ENCODE measurements at regions not wholly inside any gene's neighbourhood (a gene's known extent, or its start where the extent isn't known, plus 50 kb on each side); places are given as distances from the start of the nearest gene placed in this dataset.
A peak's percentile ranks its signal among the peaks of the same experiment; 100 is the strongest.
"Not testable (repeated sequence)": the region's sequence is repeated elsewhere in the genome, so short reads cannot be mapped to it uniquely, and the experiment has no call there.

DNA sequence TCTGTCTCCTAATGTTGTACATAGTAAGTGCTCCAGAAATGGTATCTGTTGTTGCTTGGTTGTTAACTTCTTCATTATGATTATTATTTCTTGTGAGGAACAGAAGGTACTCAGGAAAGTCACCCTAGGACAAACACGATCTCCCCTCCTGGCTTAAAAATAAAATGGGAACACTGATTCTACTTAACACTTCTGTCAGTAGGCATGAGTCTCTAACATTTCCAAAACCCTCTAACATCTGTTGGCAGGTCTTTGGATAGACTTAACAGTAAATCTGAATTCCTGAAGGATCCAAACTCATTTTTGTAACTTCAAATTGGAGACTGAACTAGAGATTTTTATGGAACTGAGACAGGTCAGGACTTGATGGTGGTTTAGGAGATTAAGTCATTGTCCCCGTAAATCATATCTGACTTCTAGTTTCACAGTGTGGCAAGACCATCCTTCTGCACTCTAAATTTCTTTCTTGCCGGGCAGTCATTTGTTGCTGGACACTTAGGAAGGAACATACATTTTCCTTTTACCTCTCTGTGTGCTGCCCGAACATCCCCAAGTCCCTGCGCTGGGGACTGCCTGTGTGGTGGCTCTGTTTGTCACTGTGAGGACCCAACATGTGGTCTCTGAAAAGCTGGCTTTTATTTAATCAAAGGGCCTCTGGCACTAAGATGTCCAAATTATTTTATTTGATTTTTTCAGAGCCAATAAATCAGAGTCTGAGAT lies 149.9 kb downstream of the NPIPB5 start:
- no peak for DNase-seq

DNA sequence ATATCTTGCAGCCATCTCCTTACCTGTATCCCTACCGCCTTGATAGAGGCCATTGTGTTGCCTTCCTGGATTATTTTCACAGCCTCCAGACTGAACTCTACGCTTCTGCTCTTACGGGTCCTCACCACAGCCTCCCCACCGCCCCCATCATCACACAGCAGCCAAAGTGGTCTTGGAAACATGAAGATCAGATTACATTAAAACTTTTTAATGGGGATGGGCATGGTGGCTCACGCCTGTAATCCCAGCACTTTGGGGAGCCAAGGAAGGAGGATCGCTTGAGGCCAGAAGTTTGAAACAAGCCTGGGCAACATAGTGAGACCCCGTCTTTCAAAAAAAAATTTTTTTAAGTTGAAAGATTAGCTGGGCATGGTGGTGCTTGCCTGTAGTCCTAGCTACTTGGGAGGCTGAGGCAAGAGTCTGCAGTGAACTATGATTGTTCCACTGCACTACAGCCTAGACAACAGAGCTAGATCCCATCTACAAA lies 150.5 kb downstream of the NPIPB5 start:
- no peak for DNase-seq

DNA sequence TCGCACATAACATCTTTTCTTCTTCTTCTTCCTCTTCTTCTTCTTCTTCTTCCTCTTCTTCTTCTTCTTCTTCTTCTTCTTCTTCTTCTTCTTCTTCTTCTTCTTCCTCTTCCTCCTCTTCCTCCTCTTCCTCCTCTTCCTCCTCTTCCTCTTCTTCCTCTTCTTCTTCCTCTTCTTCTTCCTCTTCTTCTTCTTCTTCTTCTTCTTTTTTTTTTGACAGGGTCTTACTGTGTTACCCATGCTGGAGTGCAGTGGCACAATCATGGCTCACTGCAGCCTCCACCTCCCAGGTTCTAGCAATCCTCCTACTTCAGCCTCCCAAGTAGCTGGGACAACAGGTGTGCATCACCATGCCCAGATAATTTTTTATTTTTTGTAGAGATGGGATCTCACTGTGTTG lies 151.0 kb upstream of the HS3ST2 start:
- not testable (repeated sequence) for DNase-seq

DNA sequence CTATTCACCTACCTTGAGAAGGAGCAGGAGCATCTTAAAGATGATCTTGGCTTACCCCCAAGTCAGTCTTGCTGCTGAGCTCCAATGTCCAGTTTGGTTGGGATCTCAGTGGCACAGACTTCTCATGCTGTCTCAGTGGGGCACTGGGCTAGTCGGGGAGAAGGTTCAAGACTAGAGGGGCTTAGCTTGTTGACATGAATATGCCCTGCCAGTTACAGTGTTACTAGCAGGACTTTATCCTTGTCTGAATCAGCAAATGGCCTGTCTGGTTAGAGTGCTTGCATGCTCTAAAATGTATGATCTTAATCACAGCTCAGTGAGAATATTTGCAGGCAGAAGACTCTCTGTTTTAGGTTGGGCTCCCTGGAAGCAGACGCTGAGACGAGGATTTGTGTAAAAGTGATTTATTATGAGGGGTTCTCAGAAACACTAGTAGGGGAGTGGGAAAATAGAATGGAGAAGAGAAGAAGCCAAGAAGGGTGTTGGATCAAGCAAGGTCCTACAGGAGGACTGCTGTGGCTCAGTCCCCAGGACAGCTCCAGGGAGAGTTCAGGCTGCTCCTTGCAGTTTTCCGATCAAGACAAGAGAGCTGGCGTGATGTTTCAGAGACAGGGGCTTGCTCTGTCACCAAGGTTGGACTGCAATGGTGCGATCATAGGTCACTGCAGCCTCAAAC lies 150.4 kb upstream of the HS3ST2 start:
- no peak for DNase-seq

DNA sequence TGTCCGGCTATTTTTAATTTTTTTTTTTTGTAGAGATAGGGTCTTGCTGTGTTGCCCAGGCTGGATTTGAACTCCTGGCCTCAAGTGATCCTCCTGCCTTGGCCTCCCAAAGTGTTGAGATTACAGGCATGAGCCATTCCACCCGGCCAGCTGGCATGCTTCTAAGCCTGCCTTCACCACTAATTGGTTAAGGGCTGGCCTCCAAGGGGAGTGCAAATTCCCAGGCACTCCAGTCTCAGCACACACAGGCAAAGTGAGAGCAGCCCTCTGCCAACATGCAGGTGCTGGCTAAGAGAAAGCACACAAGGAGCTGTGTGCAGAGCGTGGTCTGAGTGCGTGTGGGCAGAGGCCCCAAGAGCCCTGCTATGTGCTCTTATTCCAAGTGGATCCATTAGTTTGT lies 149.8 kb upstream of the HS3ST2 start:
- no peak for DNase-seq

DNA sequence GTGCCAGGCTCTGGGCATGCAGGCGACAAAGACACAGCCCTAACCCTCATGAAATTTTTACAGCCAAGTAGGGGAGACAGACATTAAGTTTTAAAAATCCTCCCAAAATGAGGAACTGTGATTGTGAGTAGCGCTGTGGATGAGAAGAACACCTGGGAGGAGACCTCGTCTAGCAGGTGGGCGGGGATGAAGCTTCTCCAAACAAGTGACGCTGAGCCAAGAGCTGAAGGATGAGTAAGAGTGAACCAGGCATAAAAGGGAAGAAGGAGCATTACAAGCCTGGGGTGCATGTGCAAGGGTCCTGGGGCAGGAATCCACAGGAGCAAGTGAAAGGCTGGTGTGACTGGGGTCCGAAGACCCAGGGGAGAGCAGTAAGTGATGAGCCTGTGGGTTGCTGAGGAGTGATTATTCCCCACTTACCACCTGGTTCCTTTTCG lies 149.4 kb upstream of the HS3ST2 start:
- no peak for DNase-seq

DNA sequence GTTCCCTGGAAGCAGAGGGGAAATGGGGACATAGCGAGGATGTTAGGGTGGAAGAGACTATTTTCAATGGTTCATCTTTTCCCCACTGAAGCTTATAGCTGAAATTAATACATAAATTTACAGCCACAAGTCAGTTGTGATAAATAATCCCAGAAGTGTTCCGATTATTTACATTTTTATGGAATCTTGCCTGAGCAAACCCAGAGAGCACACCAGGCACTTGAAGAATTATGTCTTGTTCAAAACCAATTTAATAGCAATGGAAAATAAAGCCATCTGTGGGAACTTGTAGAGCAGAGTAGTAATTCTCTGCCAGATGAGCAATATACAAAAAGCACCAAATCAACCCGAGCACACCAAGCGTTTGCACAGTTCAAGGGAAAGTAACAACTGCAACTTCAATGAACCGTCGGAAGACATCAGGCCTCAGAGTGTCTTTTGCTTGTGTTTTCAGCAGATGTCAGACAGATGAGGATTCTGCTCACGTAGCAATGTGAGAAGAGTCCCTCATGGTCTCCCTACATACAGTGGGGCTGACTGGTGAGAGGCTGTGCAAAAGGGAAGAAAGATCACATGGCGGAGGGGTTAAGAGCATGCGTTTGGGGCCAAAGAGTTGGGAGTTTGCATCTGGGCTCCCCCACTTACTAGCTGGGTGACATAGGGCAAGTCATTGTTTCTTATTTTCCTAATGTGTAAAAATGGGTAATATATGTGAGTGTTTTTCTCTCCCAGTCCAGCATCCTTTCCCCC lies 148.7 kb upstream of the HS3ST2 start:
- no peak for DNase-seq

DNA sequence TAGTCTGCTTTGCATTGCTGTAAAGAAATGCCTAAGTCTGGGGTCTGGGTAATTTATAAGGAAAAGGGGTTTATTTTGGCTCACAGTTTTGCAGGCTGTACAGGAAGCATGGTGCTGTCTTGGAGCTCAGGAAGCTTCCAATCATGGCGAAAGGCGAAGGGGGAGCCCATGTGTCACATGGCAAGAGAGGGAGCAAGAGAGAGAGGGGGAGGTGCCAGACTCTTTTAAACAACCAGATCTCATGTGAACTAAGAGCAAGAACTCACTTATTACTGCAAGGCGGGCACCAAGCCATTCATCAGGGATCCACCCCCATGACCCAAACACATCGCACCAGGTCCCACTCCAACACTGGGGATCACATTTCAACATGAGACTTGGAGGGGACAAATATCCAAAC lies 148.2 kb upstream of the HS3ST2 start:
- no peak for DNase-seq

DNA sequence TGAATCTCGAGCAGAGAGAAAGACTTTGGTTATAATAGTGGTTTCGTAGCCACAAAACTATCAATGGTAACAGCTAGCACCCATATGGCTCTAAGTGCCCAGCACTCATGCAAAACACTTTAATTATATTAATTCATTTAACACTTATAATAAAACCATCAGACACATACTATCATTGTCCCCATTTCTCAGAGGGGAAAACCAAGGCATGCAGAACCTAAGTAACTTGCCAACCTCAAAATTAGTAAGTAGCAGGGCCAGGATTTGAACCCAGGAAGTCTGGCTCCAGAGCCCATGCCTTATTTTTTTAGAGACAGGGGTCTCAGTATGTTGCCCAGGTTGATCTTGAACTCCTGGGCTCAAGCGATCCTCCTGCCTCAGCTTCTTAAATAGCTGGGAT lies 145.6 kb upstream of the HS3ST2 start:
- DNase-seq = no peak

DNA sequence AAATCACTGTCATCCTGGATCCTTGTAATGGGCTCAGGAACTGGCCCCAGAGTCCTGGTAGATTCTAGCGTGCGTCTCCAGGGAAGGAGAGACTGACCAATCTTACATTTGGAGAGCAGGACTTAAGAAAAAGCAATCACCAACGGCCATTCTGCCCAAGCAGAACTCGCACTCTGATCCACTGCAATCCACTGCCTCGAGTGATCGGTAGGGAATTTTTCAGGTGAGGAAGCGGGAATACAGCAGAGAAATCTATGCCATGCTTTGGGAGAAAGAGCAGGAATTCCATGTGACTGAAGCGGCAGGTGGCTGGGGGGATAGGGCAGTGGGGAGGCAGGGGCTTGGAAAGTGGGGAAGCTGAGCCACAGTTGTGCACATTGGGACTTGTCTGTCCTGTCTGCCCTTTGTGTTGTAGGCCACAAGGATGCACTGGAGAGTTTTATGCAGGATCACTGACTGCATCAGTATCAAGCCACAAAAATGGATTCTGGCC lies 143.9 kb upstream of the HS3ST2 start:
- no peak for DNase-seq

DNA sequence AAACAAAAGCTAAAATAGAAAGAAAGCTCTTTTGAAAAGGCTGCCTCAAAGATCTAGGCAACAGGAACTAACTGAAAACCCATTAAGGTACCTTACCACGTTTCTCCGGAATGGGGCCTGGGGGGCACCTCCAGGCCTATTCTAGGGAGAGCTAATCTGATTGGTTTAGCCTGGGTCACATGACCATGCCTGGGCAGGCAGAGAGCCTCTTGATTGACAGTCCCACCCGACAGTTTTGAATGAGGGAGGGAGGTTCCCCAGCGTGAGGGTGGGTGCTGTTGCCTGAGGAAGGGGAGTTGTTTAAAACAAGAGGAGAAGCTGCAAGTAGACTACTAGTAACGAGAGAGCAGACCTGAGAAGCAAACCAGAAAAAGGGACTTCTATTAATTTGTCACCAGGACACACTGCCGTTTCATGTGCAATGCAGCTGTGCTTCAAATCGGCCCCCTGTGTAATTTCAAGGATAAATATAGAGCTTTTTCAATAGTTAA lies 143.4 kb upstream of the HS3ST2 start:
- DNase-seq = peak; percentile 19

DNA sequence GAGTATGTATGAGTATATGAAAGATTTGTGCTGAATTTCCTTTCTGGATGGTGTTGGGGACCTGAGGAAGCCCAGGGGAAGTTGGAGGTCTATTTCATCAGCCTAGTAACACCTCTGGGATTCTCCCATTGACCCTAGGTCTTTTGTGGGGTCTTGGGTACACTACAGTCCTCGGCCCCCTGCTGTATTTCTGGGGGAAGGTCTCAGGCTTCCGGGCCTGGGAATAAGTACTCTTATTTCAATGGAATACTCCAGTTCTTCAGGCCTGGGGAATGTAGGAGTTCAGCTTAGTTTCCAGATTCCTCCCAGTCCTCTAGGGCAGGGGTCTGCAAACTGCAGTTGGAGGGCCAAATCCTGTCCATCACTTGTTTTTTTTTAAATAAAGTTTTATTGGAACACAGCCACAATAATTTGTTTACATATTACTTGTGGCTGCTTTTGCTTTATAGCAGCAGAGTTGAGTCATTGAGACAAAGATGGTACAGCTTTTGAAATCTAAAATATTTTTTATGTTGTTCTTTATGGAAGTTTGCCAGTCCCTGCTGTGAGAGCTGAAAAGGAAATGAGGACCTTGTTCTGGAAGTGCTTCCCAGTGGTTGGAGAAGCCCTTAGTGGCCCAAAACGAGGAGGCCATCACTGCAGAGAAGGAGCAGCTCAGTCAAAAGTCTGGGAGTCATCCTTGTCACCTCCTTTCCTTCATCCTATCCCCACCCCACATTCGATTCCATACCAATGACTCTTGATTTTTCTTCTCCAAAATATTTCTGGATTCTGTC lies 142.5 kb upstream of the HS3ST2 start:
- DNase-seq = no peak

DNA sequence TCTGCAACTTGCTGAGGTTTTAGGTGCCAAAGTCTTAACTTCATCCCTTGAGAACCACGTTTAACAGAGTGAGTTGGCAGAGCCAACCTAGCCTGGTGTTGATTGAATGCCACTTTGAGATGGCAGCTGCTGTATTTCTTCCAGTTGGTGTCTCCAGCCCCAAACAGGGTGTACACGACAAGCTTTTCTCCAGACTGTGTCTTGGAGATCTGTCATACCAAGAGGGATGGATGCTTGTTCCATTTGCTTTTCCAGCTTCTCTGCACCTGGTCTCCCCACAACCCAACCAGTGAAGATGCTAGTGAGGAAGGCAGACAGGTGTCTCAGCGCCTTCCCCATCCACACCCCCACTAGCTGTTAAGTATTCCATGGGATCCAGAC lies 141.1 kb upstream of the HS3ST2 start:
- DNase-seq = no peak

DNA sequence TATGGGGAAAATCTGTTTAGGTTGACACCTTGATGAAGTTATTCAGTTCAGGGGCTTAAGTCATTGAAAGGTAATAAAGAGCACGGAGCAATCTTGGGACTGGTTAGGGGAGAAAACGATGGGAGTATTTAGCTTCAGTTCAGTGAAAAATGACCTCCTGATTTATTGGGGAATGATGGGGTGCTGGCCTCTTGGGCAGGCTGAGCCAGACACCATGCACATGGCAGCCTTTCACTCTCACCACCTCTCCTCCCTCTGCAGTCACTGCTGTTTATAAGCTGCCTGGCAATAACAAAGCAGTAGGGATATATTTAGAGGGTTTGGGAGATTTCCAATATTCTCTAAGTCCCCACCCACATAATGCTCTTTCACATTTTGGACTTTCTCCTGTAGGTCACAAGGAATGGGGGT lies 140.5 kb upstream of the HS3ST2 start:
- DNase-seq = no peak

DNA sequence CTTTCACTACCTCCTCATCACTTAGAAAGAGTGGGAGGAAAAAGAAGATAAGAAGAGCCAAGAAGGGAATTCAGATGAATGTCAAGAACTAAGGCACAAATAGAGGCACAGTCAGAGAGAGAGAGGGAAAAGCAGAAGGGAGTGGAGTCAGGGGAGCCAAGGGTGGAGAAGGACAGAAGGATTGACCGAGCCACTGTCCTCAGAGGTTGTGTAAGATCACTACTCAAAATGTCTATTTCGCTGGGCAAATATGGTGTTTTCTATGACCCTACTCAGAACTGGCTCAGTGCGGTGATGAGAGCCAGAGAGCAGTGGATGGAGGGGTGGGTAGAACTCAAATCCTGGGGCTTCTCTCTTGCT lies 139.2 kb upstream of the HS3ST2 start:
- no peak for DNase-seq

DNA sequence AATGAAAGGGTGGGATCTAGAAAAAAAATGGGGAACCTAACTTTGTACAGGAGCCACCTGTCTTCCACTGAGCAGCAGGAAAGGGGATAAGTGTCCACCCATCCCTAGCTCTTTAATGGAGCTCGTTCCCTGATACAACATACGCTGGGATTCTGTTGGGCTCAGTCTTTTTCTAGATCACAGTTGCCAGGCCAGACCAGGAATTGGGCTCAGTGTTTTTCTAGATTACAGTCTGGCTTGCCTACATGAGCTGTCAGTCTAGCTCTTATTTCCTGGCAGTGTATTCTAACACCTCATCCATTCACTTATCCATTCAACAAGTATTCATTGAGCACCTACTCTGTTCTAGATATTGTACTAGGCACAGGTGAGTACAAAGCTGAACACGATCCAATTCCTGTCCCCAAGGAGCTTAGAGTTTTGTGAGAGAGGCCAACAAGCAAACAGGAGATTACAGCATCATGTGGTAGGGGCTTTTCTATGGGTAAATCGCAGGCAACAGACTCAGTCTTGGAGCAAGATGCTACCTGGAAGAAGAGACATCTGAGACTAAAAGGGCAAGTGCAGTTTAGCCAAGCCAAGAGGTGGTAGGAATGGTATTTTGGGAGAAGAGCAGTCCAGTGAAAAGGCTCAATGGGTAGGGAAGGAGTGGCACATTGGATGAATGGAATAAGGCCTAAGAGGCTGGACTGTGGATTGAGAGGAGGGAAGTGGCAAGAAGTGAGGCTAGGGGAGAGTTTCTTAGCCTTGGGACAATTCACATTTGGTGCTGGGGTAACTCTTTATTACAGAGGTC lies 138.0 kb upstream of the HS3ST2 start:
- no peak for DNase-seq

DNA sequence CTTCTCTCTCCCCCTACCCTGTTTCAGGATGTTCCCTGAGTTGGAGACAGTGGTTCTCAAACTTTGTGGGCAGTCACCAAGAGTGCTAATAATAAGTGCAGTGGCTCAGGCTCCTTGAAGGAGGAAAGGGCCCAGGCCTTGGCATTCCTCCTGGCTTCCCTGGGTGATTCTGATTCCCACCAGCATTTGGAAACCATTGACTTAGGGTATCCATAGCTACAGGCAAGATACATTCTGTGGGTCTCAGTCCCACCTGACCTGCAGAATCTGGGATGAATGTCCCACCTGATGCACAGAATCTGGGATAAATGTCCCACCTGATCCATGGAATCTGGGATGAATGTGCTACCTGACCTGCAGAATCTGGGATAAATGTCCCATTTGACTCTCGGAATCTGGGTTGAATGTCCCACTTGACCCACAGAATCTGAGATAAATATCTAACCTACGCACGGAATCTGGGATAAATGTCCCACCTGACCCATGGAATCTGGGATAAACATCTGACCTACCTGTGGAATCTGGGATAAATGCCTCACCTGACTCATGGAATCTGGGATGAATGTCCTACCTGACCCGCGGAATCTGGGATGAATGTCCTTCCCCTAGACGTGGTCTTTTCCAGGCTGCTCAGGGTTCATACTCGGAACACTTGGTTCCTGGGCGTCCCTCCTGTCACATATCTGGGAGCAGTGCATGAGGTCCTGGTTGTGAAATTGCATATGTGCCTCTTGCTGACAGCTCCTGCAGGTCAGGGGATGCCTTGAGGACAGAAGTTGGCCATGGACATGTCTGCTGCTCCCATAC lies 136.7 kb upstream of the HS3ST2 start:
- no peak for DNase-seq

DNA sequence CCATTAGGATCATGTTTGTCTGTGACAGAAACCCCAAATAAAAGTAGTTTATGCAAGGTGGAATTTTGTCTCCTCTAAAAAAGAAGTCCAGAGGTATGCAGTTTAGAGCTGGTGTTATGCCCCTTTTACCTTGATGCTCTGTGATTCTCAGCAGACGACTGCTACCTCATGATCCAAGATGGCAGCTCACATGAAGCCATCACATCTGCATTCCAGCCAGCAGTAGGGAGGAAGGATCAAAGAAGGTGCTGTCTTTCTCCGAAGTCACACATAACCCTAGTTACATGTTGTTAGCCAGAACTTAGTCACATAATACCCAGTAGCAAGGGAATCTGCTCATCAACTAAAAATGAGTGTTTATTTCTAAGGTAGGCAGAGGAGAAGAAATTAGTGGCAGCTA lies 135.7 kb upstream of the HS3ST2 start:
- DNase-seq = no peak

DNA sequence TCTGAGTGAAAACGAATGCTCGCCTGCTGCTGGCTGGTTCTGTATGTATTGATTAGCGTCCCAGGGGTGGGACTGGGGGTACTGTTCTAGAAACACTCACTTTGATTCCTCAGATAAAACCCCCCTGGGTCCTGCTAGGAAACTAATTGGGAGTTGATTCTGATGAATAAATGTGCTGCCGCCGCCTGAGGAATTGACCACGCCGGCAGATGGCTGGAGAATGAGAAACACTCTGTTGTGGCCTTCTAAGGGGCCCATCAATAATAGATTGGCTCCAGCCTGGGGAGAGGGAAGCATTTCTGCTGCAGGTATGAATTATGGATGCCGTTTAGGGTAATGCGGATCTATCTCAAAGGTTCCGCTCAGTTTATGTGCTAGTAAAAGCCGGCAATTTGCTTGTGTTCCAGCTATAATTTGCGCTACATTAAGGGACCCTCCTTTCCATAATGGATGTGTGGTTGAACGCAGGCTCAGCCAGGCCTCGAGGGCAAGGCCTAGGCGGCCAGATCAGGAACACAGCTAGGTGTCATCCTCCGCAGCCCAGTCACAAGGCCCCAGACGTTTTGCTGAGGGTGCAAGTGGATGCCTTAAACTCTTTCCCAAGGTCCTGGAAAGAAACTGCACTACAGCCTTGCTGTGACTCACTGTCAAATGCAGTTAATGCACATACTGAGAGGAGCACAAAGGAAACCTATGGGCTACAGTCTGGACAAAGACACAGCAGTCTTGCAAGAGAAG lies 132.2 kb upstream of the HS3ST2 start:
- no peak for DNase-seq

DNA sequence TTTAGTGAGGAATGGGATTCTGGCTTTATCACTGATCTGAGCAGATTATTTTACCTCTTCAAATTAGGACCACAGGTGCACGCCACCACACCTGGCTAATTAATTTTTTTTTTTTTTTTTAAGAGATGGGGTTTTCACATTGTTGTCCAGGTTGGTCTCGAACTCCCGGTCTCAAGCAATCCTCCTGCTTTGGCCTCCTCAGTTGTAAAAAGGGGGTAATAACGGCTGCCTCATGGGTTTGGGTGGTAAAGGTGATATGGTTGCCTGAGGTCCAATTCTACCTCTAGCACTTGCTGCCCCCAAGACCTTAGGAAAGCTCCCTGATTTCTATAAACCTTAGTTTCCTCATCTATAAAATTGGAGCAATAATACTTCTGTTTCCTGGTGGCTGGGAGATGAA lies 130.7 kb upstream of the HS3ST2 start:
- DNase-seq = no peak
